ENCODE measurements at regions not wholly inside any gene's neighbourhood (a gene's known extent, or its start where the extent isn't known, plus 50 kb on each side); places are given as distances from the start of the nearest gene placed in this dataset.

GRCh38 chr4:188822698-188823097 lies 683.5 kb downstream of the TRIML1 start:
- intact Hi-C loops (cut with DNase I), result no loop called here
- no peaks in the 10 kb centered on the region for H3K36me3 ChIP-seq
- no peak overlapping the region for H3K27ac ChIP-seq
- no peak for TF ChIP-seq CTCF (IDR thresholded peaks at IDR 0.05)
- no peak for TF ChIP-seq POLR2AphosphoS5 (IDR thresholded peaks at IDR 0.05; ENCODE audit: insufficient read depth in 1 of 2, low read depth in 1 of 2)
- TF ChIP-seq POLR2A (IDR thresholded peaks at IDR 0.05), result no peak
- no peak for DNase-seq (ENCODE audit: extremely low spot score in 2 of 2)
- H3K27me3 ChIP-seq, result no peaks in the 10 kb centered on the region
- no peak overlapping the region for H3K4me3 ChIP-seq
- no peaks in the 10 kb centered on the region for H3K9me3 ChIP-seq
- H3K4me1 ChIP-seq, result no peaks in the 10 kb centered on the region

GRCh38 chr4:188824553-188824952 lies 685.3 kb downstream of the TRIML1 start:
- Histone ChIP-seq H3K27me3 (no peaks in the 10 kb centered on the region), H3K36me3 (no peaks in the 10 kb centered on the region), H3K9me3 (no peaks in the 10 kb centered on the region), H3K4me3 (no peak overlapping the region), H3K4me1 (no peaks in the 10 kb centered on the region), H3K27ac (no peak overlapping the region)
- DNase-seq (ENCODE audit: extremely low spot score in 2 of 2), result no peak
- no peak for TF ChIP-seq CTCF (IDR thresholded peaks at IDR 0.05)
- TF ChIP-seq POLR2AphosphoS5 (IDR thresholded peaks at IDR 0.05; ENCODE audit: insufficient read depth in 1 of 2, low read depth in 1 of 2), result no peak
- no peak for TF ChIP-seq POLR2A (IDR thresholded peaks at IDR 0.05)
- intact Hi-C loops (cut with DNase I), result no loop called here

- intact Hi-C loops (cut with DNase I), result no loop called here
- Histone ChIP-seq H3K4me1 (no peaks in the 10 kb centered on the region), H3K36me3 (no peaks in the 10 kb centered on the region), H3K27ac (no peak overlapping the region), H3K9me3 (no peaks in the 10 kb centered on the region), H3K27me3 (no peaks in the 10 kb centered on the region), H3K4me3 (no peak overlapping the region)
- no peak for TF ChIP-seq POLR2AphosphoS5 (IDR thresholded peaks at IDR 0.05; ENCODE audit: insufficient read depth in 1 of 2, low read depth in 1 of 2)
- DNase-seq (ENCODE audit: extremely low spot score in 2 of 2), result no peak
These were observed 687.2 kb downstream of the TRIML1 start for GRCh38 chr4:188826393-188826792.

GRCh38 chr4:188839704-188840103 lies 700.5 kb downstream of the TRIML1 start:
- intact Hi-C loops (cut with DNase I), result no loop called here
- DNase-seq (ENCODE audit: extremely low spot score in 2 of 2), result no peak

GRCh38 chr4:188841523-188841922 lies 702.3 kb downstream of the TRIML1 start:
- intact Hi-C loops (cut with DNase I), result no loop called here
- Histone ChIP-seq H3K4me3 (no peak overlapping the region), H3K9me3 (no peaks in the 10 kb centered on the region), H3K36me3 (no peaks in the 10 kb centered on the region), H3K4me1 (no peaks in the 10 kb centered on the region), H3K27ac (no peak overlapping the region), H3K27me3 (no peaks in the 10 kb centered on the region)
- TF ChIP-seq CTCF (IDR thresholded peaks at IDR 0.05) (no peak), POLR2AphosphoS5 (IDR thresholded peaks at IDR 0.05; ENCODE audit: insufficient read depth in 1 of 2, low read depth in 1 of 2) (no peak), POLR2A (IDR thresholded peaks at IDR 0.05) (no peak)
- no peak for DNase-seq (ENCODE audit: extremely low spot score in 2 of 2)

More at GRCh38 chr4:188839704-188840103, 700.5 kb downstream of the TRIML1 start:
- no peak overlapping the region for H3K4me3 ChIP-seq
- no peak for TF ChIP-seq POLR2AphosphoS5 (IDR thresholded peaks at IDR 0.05; ENCODE audit: insufficient read depth in 1 of 2, low read depth in 1 of 2)
- no peak for TF ChIP-seq CTCF (IDR thresholded peaks at IDR 0.05)
- no peak for TF ChIP-seq POLR2A (IDR thresholded peaks at IDR 0.05)
- no peaks in the 10 kb centered on the region for H3K36me3 ChIP-seq
- H3K27me3 ChIP-seq, result no peaks in the 10 kb centered on the region
- H3K27ac ChIP-seq, result no peak overlapping the region
- H3K9me3 ChIP-seq, result no peaks in the 10 kb centered on the region
- no peaks in the 10 kb centered on the region for H3K4me1 ChIP-seq

- no peaks in the 10 kb centered on the region for H3K4me1 ChIP-seq
- no peak overlapping the region for H3K4me3 ChIP-seq
- H3K27ac ChIP-seq, result no peak overlapping the region
- TF ChIP-seq POLR2A (IDR thresholded peaks at IDR 0.05) (no peak), POLR2AphosphoS5 (IDR thresholded peaks at IDR 0.05; ENCODE audit: insufficient read depth in 1 of 2, low read depth in 1 of 2) (no peak), CTCF (IDR thresholded peaks at IDR 0.05) (no peak)
- H3K27me3 ChIP-seq, result no peaks in the 10 kb centered on the region
- H3K36me3 ChIP-seq, result no peaks in the 10 kb centered on the region
- intact Hi-C loops (cut with DNase I), result no loop called here
- no peak for DNase-seq (ENCODE audit: extremely low spot score in 2 of 2)
- H3K9me3 ChIP-seq, result no peaks in the 10 kb centered on the region
These were observed 715.2 kb downstream of the TRIML1 start for GRCh38 chr4:188854436-188854835.
